ENCODE measurements at regions not wholly inside any gene's neighbourhood (a gene's known extent, or its start where the extent isn't known, plus 50 kb on each side); places are given as distances from the start of the nearest gene placed in this dataset.

- in situ Hi-C loops (cut with MboI) = no loop called here
- 0% methylated on average over 2 of the region's 2 CpGs for WGBS (ENCODE audit: insufficient coverage, low coverage, missing lambda C conversion rate)
- Histone ChIP-seq H3K9me1 (ENCODE audit: control insufficient read depth, insufficient read depth, low read length) (no peaks in the 10 kb centered on the region), H4K20me1 (replicated peaks; ENCODE audit: control insufficient read depth, insufficient read depth, low read length) (no peaks in the 10 kb centered on the region), H3K27me3 (ENCODE audit: control insufficient read depth in 2 of 2, insufficient read depth in 2 of 2, low read length in 2 of 2) (no peaks in the 10 kb centered on the region), H3K36me3 (ENCODE audit: control insufficient read depth, insufficient read depth, low read length) (no peaks in the 10 kb centered on the region), H3K4me2 (ENCODE audit: insufficient read depth, low read length) (no peak overlapping the region), H3K27ac (ENCODE audit: extremely low read depth, low read depth, low read length) (no peak overlapping the region), H3K9me3 (replicated peaks; ENCODE audit: control insufficient read depth, insufficient read depth, low read depth, low read length) (no peaks in the 10 kb centered on the region; the same call in 1 of the 2 replicates), H3K4me3 (no peak overlapping the region), H3K79me2 (ENCODE audit: control insufficient read depth, insufficient read depth, low read length) (no peaks in the 10 kb centered on the region), H2AFZ (ENCODE audit: low read depth, low read length) (no peak overlapping the region), H3K4me1 (replicated peaks in 1 of 2; ENCODE audit: control insufficient read depth in 2 of 2, insufficient read depth in 2 of 2, low read length in 2 of 2) (no peaks in the 10 kb centered on the region), H3K9ac (ENCODE audit: insufficient read depth in 1 of 2, low read depth in 2 of 2, low read length in 2 of 2) (no peak overlapping the region)
- ChIA-PET CTCF (ENCODE audit: low intra/inter-chr PET ratio) (no interaction called here), POLR2A (no interaction called here)
- no TSS peak for BruUV-seq (replicated peaks)
- intact Hi-C loops (cut with micrococcal nuclease) = no loop called here
- TF ChIP-seq MAFG (tag; conservative IDR thresholded peaks at IDR 0.05) = 0 out of 2 replicates have a peak, but pooled peaks have one; percentile 32
- TF ChIP-seq BCLAF1 (IDR thresholded peaks at IDR 0.05; ENCODE audit: borderline replicate concordance in 1 of 2, control insufficient read depth in 1 of 2, low read depth in 2 of 2, low read length in 1 of 2) = no peak
- peak; percentile 39; the same call in 1 of the 2 replicates for TF ChIP-seq ZNF316 (IDR thresholded peaks at IDR 0.05)
- DNase-seq (ENCODE audit: extremely low read depth in 1 of 4, low spot score in 3 of 4) = no peak
- no peak for ATAC-seq
- FAIRE-seq = no peak
These were observed 289.7 kb upstream of the ID4 start for GRCh38 chr6:19547507-19547906.
